Inflammatory macrophage treated with lipopolysaccharide for 1 hour (primary cell): ENCODE measurements at regions not wholly inside any gene's neighbourhood (a gene's known extent, or its start where the extent isn't known, plus 50 kb on each side); places are given as distances from the start of the nearest gene placed in this dataset.
"Not testable (repeated sequence)": the region's sequence is repeated elsewhere in the genome, so short reads cannot be mapped to it uniquely, and the experiment has no call there.

Experiments
- DNase-seq, 2 donors: peaks; one replicate each; pipeline ENCODE4 v3.0.0-alpha.2; 2020 to 2022

DNA sequence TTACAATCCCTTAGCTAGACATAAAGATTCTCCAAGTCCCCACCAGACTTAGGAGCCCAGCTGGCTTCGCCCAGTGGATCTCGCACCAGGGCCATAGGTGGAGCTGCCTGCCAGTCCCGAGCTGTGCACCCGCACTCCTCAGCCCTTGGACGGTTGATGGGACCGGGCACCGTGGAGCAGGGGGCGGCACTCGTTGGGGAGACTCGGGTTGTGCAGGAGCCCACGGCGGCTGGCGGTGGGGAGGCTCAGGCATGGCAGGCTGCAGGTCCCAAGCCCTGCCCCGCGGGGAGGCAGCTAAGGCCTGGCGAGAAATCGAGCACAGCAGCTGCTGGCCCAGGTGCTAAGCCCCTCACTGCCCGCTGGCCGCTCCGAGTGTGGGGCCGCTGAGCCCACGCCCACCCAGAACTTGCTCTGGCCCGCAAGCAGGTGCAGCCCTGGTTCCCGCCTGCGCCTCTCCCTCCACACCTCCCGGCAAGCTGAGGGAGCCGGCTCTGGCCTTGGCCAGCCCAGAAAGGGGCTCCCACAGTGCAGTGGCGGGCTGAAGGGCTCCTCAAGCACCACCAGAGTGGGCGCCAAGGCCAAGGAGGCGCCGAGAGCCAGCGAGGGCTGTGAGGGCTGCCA is 275.0 kb upstream of the PDE3A start:
- not testable (repeated sequence) for DNase-seq

DNA sequence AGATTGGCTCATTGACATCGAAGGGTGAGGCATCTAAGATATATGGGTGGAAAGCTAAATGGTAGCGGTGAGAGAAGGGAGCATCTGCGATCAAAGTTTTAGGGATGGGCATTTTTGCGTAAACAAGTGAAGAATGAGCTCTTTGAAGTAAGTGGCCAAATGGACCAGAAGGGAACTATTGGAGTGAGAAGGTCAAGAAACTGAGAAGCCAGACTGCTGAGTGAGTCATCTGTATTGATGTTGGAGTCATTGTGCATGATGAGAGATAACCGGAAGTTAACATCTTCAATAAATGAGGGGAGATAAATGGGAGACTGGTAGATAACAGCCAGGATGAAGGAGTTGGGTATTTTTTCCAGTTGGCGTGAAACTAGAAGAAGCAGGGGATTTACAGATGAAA is 271.9 kb upstream of the PDE3A start:
- DNase-seq, result no peak

DNA sequence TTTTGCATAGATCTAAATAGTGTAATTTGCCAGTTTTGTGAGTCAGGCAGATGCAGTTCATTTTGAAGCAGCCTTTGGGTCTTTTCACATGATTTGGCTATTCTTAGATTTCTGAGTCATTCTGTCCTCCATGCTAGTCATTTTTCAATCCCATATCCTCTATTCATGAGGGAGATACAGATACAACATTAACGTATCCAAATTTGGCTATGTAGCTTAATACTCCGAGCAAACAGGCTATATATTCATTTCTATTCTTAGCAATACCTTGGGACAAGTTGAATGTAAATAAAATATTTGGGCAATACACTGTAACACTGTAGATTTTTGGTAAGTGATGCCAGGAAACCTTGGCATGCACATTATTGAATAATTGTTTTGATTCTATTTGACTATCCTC is 270.7 kb upstream of the PDE3A start:
- DNase-seq, result no peak

DNA sequence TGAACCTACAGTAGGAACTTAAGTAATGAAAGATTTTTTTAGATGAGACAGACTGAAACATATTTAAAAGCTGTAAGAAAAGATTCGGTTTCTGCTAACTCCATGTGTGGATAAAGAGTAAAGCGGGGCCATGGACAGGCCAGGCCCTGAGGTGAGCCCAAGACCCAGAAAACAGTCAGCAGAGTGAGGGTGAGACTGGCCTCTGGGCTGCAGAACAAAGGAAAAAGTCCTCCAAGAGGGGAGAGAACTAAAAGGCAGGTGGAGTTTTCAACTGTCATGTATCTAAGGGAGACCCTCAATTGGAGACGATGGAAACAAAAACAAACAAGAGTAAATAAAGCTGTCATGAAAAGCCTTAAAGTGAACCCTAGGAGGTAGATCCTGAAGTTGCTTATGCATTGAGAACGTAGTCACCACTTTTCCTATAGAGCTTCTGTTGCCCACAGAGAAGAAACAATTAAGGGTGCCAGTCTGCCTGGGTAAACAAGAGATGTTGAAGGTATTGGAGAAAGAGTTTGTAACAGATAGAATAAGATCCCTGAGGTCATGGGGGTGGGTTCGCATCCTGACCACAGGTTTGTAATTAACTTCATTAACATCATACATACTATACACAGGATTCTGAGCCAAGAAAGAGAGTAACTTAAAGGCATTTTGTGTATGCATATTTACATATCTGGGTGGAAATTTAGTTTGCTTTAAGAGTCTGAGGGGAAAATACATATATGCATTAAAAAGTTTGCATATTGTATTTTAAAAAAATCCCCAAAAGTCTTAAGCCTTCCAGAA is 268.7 kb upstream of the PDE3A start:
- no peak for DNase-seq

DNA sequence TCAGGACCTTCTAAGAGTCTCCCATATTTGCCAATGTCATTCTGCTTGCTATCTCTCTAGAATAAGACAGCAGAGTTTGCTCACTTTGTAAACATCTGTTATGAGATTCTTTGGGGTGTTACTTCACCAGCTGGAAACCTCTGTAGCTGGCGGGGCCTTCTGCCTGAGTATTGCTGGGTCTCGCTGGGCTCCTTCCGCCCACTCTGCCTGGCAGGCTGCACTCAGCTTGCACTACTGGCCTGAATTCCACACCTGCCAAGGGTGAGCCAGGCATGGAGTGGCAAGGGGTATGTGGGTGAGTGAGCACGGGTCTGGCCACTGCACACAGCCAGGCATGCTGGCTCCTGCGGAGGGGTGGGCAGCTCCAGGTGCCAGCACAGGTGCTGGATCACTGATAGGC is 267.3 kb upstream of the PDE3A start:
- no peak for DNase-seq

DNA sequence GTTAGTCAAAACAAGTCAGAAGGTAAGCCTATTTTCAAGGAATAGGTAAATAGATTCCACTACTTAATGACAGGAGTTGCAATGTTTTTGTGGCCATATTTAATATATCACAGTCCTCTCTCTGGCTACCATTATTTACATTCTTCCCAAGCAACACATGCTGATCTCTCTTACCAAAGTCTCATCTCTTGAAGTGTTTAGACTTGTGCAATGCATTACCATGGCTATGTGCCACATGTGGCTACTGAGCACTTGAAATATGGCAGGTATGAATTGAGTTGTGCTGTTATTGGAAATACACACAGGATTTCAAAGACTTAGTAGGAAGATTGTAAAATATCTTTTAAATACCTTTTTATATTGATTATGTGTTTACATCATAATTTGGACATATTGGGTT is 262.4 kb upstream of the PDE3A start:
- no peak for DNase-seq

DNA sequence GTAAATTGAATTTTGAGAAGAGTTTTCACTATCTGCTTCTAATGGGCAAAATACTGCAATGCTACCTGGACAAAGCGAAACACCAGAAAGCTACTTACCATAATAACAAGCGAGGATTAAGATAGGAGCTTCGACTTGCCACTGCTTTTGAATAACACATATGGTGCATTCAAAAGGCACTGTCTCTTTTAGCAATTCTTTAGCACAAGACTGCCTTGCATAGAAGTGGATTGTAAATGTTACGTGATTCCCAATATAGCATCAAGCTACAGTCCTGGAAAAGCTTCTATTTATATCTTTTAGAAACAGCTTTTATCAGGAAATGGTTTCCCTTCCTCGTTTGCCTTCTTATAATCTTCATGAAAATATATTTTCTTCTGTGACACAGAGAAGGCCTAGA is 258.7 kb upstream of the PDE3A start:
- DNase-seq, result no peak

DNA sequence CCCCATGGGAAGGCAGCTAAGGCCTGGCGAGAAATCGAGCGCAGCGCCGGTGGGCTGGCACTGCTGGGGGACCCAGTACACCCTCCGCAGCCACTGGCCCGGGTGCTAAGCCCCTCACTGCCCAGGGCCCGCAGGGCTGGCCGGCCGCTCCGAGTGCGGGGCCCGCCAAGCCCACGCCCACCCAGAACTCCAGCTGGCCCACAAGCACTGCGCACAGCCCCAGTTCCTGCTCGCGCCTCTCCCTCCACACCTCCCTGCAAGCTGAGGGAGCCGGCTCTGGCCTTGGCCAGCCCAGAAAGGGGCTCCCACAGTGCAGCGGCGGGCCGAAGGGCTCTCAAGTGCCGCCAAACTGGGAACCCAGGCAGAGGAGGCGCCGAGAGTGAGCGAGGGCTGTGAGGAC is 253.0 kb upstream of the PDE3A start:
- DNase-seq, result not testable (repeated sequence)

DNA sequence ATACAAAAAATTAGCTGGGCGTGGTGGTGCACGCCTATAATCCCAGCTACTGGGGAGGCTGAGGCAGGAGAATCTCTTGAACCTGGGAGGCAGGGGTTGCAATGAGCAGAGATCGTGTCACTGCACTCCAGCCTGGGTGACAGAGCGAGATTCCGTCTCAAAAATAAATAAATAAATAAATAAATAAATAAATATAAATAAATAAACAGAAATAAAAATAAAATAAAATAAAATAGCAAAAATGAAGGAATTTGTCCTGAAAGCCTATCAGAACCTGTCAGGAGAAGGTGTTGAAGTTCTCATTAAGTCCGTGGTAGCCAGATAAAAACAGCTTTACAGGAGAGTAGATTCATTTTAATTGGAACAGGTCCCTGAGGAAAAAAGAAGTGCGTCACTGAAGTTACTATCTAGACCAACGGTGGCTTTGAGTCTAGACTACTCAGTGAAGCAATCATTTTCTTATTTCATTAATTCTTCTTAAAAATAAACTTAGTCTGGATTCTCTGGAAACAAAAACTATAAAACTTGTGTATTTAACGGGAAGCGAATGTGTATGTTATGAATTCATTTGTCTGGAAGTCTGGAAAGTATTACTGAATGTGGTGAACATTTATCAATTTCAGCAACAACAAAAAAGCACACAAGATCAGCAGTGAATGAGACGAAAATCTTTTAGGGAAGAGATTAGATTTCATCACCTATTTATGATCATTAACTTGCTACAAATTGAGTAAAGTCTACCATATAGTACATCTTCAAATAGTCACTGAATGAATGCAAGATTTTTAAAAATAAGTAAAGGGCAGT is 248.5 kb upstream of the PDE3A start:
- DNase-seq, result no peak

DNA sequence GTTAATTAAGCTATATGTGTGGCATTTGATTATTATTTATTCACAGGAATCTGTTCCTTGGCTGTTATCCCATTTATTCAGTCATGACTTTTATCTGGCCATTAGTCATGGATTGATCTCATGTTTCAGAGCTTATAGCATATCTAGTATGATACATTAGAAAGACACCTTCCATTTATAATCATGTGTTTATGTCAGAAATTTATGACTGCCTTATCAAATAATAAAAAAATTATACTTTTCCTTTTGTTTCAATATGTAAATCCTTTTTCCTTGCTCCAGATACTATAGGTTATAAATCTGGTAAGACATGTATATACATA is 248.0 kb upstream of the PDE3A start:
- no peak for DNase-seq

DNA sequence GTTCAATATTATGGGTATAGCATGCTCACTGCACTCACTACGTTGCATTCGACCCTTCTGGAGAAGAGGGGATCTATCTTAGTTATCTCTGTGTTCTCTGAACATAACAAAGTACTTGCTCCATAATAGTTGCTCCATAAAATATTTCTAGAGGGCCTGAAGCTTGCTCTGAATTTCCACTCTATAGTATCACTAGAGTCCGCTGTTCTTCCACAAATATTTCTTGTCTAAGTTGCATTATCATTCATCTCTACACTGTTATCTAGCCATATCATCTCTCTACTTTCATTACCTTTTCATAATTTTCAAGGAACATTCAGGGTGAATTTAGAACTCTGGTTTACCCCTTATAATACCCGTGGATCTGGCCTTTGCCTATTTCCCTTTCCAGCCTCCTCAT is 246.1 kb upstream of the PDE3A start:
- DNase-seq, result no peak

DNA sequence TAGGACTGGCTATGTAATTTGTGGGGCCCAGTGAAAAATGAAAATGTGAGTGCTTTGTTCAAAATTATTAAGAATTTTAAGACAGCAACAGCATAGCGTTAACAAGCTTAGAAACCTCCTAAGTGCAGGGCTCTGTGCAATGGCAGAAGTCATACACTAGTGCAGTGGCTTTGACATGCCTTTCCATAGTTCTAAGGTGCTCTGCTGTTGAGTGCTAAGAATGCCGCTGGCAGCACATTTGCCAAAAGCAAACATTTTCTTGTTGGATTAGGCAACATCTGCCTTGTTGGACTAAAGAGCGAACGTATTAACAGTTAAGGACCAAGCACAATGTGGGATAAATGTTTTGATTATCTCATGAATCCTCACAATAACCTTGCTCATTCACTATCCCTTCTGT is 244.9 kb upstream of the PDE3A start:
- no peak for DNase-seq

DNA sequence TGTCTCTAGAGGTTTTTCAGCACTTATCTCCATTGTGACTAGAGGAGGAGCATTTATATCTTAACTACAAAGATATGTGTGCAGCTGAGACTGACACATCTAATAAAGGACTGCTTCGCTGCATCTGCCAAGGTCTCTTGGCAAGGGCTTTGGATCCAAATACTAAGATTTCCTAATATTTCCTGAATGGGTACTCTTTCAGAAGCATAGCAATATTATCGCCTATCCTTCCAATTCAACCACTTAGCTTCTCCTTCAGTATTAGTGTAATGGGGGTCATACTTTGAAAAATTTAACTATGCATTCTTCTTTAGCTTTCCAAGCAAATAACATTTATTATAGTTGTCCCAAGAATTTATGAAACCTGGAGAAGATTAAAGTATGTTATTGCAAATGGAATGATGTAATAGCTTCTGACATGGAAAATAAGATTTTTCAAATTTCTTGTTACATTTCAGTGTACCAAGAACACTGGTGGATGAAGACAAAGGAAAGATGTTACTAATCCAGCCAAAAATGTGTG is 243.0 kb upstream of the PDE3A start:
- no peak for DNase-seq

DNA sequence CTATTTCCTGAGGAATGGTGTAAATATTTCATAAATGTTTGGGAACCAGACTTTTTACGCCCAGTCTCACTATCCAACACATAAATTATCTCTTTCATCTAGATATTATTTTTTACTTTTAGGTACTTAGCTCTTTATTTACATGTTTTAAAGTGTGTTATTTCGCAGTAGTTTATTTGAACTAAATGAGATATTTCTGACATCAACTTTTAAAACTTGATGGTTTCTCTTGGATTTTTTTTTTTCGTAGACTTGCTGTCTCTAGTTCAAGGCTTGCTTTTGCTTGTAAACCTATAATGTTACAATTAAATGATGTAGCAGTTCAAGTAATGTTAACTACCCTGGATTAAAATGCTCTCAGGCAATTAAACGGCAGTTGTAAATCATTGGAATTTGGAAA is 241.7 kb upstream of the PDE3A start:
- DNase-seq, result no peak

DNA sequence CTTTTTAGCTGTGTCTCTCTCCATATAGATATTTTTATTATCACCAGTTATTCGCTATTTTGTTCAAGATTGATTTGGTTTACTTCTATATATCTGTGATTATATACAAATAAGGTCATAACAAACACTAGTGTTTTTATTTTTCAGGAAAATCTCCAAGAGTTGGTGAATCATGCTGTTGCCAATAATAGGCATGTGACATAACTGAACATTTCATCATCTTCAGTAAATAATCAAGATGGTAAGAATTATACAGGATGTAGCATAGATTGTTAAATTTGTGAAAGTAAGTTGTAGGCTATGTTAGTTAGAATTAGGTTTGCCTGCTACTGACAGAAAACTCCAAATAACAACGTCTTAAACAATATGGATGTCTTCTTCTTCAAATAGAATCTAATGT is 240.9 kb upstream of the PDE3A start:
- DNase-seq, result no peak

DNA sequence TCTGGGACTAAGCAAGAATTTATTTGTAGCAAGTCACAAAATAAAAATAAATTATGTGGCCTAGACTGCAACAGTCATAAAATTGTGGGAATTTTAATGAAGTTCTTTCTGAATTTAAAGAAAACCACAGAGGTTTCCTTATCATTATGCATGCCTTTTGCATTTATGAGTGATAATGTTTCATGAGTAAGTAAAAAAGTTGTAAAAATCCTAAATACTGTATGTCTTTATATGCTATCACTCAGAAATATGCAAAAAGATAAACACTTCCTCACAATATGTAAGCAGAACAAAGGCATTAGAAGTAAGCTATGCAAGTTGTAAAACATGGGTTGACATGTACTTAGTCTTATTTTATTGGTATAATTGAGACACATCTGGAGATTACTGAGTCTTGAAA is 239.4 kb upstream of the PDE3A start:
- DNase-seq, result no peak

DNA sequence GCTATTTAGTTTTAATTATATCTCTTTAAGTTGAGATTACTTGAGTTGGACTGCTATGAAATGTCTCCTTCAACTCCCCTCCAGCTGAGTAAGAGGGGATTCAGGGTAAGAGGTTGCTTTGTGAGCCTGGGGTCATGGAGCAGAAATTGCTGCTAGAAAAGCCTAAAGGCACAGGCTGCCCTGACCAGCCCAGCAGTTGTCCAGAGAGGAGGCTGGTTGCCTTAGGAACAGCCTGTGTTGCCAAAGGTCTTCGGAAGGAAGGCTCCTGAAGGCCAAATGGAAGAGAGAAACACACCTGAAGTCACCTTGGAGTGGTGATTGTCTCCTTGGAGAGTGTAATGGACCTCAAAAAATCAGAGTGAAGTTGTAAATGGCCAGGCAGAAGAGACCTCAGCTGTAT is 235.5 kb upstream of the PDE3A start:
- DNase-seq, result no peak

DNA sequence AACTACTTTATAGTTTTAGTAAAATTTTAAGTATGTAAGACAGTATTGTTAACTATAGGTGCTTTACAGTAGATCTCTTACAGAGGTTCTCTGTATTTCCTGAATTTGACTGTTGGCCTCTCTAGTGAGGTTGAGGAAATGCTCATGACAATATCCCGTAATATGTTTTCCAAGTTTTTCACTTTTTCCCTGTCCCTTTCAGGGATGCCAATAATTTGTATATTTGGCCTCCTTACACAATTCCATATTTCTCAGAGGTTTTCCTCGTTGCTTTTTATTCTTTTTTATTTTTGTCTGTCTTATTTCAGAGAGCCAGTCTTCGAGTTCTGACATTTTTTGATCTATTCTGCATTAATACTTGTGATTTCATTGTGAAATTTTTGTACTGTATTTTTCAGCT is 233.7 kb upstream of the PDE3A start:
- no peak for DNase-seq

DNA sequence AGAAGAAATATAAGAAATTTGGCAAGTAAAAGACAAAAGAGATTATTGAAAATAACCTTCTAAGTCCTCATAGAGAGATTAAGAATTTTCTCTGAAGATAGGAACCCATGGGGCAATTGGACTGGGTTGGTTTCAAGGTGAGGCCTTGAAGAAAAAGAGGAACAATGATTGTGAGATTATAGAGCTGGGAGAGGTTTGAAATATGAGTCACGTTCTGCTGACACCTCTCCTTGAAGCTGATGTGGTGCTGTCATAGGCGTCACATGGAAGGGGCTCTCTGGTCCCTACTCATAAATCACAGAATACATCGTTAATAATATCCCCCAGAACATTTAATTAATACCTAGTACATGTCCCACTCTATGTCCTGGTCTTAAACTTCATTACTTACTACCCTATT is 227.6 kb upstream of the PDE3A start:
- DNase-seq, result no peak

DNA sequence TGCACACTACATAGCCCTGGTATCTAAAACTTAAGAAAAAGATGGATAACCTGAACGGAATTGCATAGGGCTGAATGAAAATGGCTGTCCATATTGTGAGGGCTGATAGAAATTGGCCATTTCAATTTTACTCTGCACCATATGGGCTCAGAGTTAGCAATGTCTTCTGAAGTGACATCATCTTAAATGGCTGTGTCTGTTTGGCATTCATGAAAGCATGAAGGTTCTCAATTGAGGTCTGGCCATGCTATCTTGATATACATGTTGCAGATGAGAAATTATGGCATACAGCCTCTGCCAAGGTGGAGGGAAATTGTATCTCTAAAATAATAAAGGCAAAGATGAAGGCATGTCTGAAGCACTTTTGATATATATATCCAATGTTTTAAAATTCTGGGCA is 226.0 kb upstream of the PDE3A start:
- no peak for DNase-seq

DNA sequence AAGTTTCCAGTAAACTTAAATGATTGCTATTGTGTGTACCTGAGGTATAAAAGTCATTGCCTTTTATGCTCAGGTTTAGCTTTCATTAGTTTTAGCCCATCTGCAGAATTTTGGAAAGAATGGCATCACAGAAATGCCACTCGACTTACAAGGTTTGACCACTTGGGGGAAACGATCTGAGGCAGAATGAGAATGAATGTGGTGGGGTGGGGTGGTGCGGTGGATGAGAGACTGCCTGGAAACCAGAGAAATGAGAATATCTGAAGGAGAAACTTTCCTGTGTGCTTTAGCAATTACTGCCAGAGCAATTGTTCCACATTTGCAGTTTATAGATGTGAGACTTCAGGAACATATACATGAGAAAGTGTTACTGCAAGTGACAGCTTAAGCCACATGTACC is 225.4 kb upstream of the PDE3A start:
- no peak for DNase-seq

DNA sequence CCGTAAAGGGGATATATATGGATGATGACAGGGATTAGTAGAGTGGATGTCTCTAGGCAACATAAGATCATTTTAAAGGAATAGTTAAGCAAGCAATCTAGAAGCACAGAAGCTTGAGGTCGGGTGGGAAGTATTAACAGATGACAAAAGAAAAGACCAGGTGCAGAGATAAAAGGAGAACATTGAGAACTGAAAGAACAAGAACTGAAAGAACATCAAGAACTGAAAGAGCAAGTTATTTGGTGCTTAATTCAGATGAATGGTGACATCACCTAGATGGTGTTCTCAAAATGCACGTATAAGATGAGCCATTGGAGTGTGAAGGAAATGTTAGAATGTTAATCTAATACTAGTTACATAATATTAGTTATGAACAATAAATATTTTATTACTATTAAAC is 224.0 kb upstream of the PDE3A start:
- DNase-seq, result no peak

DNA sequence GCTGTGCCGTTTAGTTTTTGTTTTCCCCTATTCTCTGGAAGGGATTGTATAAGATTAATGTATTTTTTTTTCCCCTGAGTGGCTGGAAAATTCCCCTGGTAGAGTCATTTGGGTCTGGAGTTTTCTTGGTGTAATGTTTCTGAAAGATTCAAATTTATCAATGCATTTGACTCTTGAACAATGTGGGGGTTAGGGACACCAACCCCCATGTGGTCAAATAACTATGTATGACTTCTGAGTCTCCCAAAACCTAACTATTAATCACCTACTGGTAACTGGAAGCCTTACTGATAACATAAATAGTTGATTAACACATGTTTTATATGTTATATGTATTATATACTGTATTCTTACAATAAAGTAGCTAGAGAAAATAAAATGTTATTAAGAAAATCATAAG is 220.1 kb upstream of the PDE3A start:
- DNase-seq, result no peak

DNA sequence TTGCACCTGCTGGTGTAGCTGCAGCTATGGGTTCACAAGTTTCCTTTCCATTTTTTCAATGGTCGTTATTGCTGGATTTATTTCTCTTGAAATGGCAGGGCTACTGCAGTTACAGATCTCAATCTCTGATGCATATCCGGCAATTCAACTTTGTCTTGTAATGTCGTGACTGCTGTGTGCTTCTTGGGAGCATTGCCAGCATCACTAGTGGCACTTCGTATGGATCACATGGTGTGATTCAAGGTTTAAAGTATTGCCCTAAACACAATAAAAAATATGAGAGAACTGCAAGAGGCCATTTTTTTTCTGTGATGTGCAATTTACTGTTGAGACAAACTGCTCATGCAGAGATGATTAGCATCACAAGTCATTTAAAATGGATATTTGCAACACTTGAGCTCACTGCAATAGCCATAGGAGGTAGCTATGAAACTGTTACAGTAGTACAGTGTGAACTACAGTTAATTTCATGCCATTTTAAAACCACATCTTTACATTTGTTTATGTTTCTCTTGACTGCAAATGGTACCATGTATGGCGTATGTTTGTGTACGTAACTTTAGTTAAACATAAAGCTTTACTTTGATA is 217.4 kb upstream of the PDE3A start:
- DNase-seq, result no peak
